Gastrocnemius medialis (tissue), 4 donors: ENCODE measurements at regions not wholly inside any gene's neighbourhood (a gene's known extent, or its start where the extent isn't known, plus 50 kb on each side); places are given as distances from the start of the nearest gene placed in this dataset.

Source experiments
- ATAC-seq, 2 donors: fragments of 150-250 bp; one replicate each; pipeline ENCODE4 v1.9.1; 2016
- DNase-seq, 2 donors: peaks; one replicate each; pipeline ENCODE4 v3.0.0-alpha.2; 2019
- H3K27ac ChIP-seq, 4 donors: fragments of 200-600 bp; sonication (generic); 1 replicate in 1 of 4; 2 replicates in 3 of 4; pipeline ENCODE4 v1.5.1; 2016 to 2018; ENCODE audit warnings: mild to moderate bottlenecking in 2 of 4, moderate library complexity in 1 of 4
- H3K27me3 ChIP-seq, 3 donors: fragments of 200-600 bp; sonication (generic) in 2 of 3; 1 replicate in 1 of 3; 2 replicates in 2 of 3; pipeline versions ENCODE4 v1.5.1 to v1.6.0; 2016 to 2019; ENCODE audit warnings: mild to moderate bottlenecking in 1 of 3, moderate library complexity in 1 of 3
- H3K36me3 ChIP-seq, 2 donors: fragments of 200-600 bp; sonication (generic) in 1 of 2; one replicate each; pipeline ENCODE4 v1.5.1; 2017 to 2018
- H3K4me1 ChIP-seq, 2 donors: fragments of 200-600 bp; sonication (generic) in 1 of 2; one replicate each; pipeline ENCODE4 v1.5.1; 2016 to 2017; ENCODE audit warnings: mild to moderate bottlenecking in 2 of 2
- H3K4me3 ChIP-seq, 4 donors: fragments of 200-600 bp; sonication (generic) in 3 of 4; 1 replicate in 1 of 4; 2 replicates in 3 of 4; pipeline ENCODE4 v1.5.1; 2016 to 2019; ENCODE audit warnings: mild to moderate bottlenecking in 2 of 4
- H3K9me3 ChIP-seq, 3 donors: fragments of 200-600 bp; sonication (generic) in 2 of 3; 1 replicate in 1 of 3; 2 replicates in 2 of 3; pipeline ENCODE4 v1.5.1; 2016 to 2019
- POLR2A ChIP-seq, 2 donors: fragments of 450-650 bp; IDR thresholded peaks; one replicate each; pipeline ENCODE4 v1.6.1; 2017; ENCODE audit warnings: antibody characterized with exemption in 2 of 2, mild to moderate bottlenecking in 2 of 2, moderate library complexity in 2 of 2
- in situ Hi-C, 4 donors: fragments of 200-750 bp; cut with MboI; loops; one replicate each; pipeline versions ENCODE4 v1.15.0 to v1.8.0; 2017; ENCODE audit warnings: low sequenced_read_pairs in 4 of 4
- intact Hi-C: fragments of 100-400 bp; cut with DNase I; formaldehyde crosslinking; loops from one replicate; pipeline ENCODE4 v1.15.1; 2023; ENCODE audit warnings: low total_unique reads
- TF ChIP-seq, protein P1 (sequence below), 5 experiments: fragments of 450-650 bp in 3 of 5; fragments of 200-600 bp in 2 of 5; sonication (generic) in 2 of 5; IDR thresholded peaks in 4 of 5; conservative IDR thresholded peaks in 1 of 5; 1 replicate in 4 of 5; 2 replicates in 1 of 5; pipeline ENCODE4 v1.5.1; 2016 to 2019; ENCODE audit warnings: antibody characterized with exemption in 5 of 5, mild to moderate bottlenecking in 3 of 5, moderate library complexity in 3 of 5

DNA sequence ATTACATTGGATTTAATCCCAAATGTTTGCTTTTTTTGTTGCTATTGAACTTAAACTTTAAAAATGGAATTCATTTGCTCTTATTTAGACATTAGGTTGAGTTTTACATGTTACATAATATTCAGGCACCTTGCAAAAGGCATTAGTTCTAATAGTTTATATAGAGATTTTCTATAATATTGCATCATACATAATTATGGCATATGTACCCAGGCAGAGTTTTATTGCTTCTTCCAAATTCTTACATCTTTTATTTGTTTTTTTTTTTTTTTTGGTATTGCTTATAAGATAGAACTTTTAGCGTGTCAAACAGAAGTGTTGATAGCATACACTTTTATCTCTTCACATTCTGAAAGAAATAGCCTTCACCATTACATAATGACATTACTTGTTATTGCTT lies 487.7 kb downstream of the GABRG1 start:
- Histone ChIP-seq H3K27ac (no peak overlapping the region), H3K36me3 (no peaks in the 10 kb centered on the region), H3K9me3 (no peaks in the 10 kb centered on the region), H3K4me3 (no peak overlapping the region), H3K4me1 (no peaks in the 10 kb centered on the region), H3K27me3 (no peaks in the 10 kb centered on the region)
- intact Hi-C loops (no loop called here), in situ Hi-C loops (no loop called here)
- no peak for ATAC-seq
- no peak for DNase-seq
- TF ChIP-seq POLR2A (IDR thresholded peaks at IDR 0.05): no peak
- TF ChIP-seq, protein P1, sequence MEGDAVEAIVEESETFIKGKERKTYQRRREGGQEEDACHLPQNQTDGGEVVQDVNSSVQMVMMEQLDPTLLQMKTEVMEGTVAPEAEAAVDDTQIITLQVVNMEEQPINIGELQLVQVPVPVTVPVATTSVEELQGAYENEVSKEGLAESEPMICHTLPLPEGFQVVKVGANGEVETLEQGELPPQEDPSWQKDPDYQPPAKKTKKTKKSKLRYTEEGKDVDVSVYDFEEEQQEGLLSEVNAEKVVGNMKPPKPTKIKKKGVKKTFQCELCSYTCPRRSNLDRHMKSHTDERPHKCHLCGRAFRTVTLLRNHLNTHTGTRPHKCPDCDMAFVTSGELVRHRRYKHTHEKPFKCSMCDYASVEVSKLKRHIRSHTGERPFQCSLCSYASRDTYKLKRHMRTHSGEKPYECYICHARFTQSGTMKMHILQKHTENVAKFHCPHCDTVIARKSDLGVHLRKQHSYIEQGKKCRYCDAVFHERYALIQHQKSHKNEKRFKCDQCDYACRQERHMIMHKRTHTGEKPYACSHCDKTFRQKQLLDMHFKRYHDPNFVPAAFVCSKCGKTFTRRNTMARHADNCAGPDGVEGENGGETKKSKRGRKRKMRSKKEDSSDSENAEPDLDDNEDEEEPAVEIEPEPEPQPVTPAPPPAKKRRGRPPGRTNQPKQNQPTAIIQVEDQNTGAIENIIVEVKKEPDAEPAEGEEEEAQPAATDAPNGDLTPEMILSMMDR (IDR thresholded peaks at IDR 0.05 in 4 of 5, conservative IDR thresholded peaks at IDR 0.05 in 1 of 5): no peak

DNA sequence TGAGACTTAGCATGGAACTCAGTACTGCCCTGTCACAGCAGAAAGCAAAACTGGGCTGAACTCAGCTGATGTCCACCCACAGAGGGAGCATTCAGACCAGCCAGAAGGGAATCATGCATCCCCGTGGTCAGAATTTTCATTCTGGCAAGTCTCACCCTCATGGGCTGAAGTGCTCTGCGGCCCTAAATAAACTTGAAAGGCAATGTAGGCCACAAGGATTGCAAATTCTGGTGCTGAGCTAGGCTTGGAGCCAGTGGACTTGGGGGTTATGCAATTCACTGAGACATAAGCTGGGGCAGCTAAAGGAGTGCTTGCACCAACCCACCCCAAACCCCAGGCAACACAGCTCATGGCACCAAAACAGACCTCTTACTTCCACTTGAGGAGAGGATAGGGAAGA lies 494.1 kb downstream of the GABRG1 start:
- H3K9me3 ChIP-seq: no peaks in the 10 kb centered on the region
- no peaks in the 10 kb centered on the region for H3K36me3 ChIP-seq
- no peak for TF ChIP-seq POLR2A (IDR thresholded peaks at IDR 0.05)
- TF ChIP-seq, protein P1 (IDR thresholded peaks at IDR 0.05 in 4 of 5, conservative IDR thresholded peaks at IDR 0.05 in 1 of 5): no peak
- H3K27me3 ChIP-seq: no peaks in the 10 kb centered on the region
- ATAC-seq (no peak), DNase-seq (no peak)
- no peak overlapping the region for H3K4me3 ChIP-seq
- H3K27ac ChIP-seq: no peak overlapping the region
- intact Hi-C loops: no loop called here
- no peaks in the 10 kb centered on the region for H3K4me1 ChIP-seq
- in situ Hi-C loops: no loop called here

DNA sequence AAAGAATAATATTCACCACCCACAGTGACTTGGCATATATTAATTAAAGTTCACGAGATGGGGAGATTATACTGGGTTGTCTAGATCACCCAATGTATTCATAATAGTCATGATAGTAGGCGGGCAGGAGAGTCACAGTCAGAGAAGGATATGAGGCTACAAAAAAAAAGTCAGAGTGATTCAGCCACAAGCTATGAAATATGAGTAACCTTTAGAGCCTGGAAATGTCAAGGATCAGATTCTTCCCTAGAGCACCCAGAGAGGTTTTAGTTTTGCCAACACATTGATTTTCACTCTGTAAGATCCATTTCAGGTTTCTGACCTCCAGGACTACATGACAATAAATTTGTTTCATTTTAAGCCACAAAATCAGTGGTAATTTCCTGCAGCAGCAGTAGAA lies 501.9 kb downstream of the GABRG1 start:
- no peaks in the 10 kb centered on the region for H3K36me3 ChIP-seq
- no peak for ATAC-seq

DNA sequence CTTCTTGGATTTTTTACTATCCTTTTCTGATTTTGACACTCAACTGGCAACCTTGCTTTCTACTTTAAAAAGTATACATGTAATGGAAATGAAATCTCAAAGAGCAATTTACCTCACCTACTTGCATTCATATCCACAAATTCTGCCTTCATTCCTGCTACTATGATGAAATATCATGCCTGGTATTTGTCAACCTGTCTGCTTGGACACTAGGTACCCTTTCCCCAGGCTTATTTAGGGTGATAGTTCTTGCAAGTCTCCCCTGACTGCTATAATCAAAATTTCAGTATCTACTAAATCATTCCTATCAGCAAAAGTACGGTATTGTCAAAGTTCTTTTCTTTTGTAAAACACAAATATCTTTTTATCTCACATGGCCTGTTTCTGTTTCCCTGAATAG lies 503.0 kb downstream of the GABRG1 start:
- Histone ChIP-seq H3K36me3 (no peaks in the 10 kb centered on the region), H3K4me3 (no peak overlapping the region), H3K27me3 (no peaks in the 10 kb centered on the region), H3K9me3 (no peaks in the 10 kb centered on the region), H3K27ac (no peak overlapping the region), H3K4me1 (no peaks in the 10 kb centered on the region)
- in situ Hi-C loops (no loop called here), intact Hi-C loops (no loop called here)
- TF ChIP-seq, protein P1 (IDR thresholded peaks at IDR 0.05 in 4 of 5, conservative IDR thresholded peaks at IDR 0.05 in 1 of 5): no peak
- TF ChIP-seq POLR2A (IDR thresholded peaks at IDR 0.05): no peak
- ATAC-seq (no peak), DNase-seq (no peak)

More for the DNA sequence above, 501.9 kb downstream of the GABRG1 start:
- Histone ChIP-seq H3K4me1 (no peaks in the 10 kb centered on the region), H3K4me3 (no peak overlapping the region), H3K27ac (no peak overlapping the region), H3K27me3 (no peaks in the 10 kb centered on the region), H3K9me3 (no peaks in the 10 kb centered on the region)
- no peak for DNase-seq
- in situ Hi-C loops (no loop called here), intact Hi-C loops (no loop called here)
- TF ChIP-seq POLR2A (IDR thresholded peaks at IDR 0.05): no peak
- TF ChIP-seq, protein P1 (IDR thresholded peaks at IDR 0.05 in 4 of 5, conservative IDR thresholded peaks at IDR 0.05 in 1 of 5): no peak

DNA sequence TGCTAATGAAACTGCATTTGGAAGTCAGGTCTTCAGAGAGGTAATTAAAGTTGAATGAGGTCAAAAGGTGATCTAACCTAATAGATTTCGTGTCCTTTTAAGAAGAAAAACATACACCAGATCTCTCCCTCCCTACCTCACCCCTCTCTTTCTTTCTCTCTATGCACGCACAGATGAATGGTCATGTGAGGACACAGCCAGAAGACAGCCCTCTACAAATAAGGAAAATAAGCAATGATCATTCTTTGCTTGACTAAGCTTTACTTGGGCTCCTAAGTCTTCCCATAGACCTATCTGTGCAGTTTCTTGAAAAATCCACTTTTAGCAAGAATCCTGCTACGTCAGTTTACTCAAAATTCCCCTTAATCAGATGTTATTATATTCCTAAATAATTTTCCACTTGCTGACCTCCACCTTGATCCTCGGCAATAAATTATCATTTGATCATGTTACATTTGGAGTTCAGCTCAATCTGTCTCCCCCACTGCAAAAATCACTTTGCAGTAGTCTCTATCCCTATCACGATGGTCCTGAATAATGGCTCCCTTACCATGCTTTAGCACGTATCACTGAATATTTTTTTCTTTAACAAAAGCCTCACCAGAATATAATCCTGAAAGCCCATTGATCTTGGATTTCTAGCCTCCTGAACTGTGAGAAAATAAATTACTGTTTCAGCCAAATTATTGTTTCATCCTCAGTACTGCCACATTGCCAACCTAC lies 527.3 kb downstream of the GABRG1 start:
- Histone ChIP-seq H3K27me3 (no peaks in the 10 kb centered on the region), H3K9me3 (no peaks in the 10 kb centered on the region), H3K4me1 (no peaks in the 10 kb centered on the region), H3K36me3 (no peaks in the 10 kb centered on the region), H3K27ac (no peak overlapping the region), H3K4me3 (no peak overlapping the region)
- no peak for TF ChIP-seq POLR2A (IDR thresholded peaks at IDR 0.05)
- TF ChIP-seq, protein P1 (IDR thresholded peaks at IDR 0.05 in 4 of 5, conservative IDR thresholded peaks at IDR 0.05 in 1 of 5): no peak
- DNase-seq (no peak), ATAC-seq (no peak)
- in situ Hi-C loops: no loop called here
- intact Hi-C loops: no loop called here
